ENCODE measurements at regions not wholly inside any gene's neighbourhood (a gene's known extent, or its start where the extent isn't known, plus 50 kb on each side); places are given as distances from the start of the nearest gene placed in this dataset.

- H3K79me2 ChIP-seq (ENCODE audit: insufficient read depth, low read depth) = no peaks in the 10 kb centered on the region
- no peaks in the 10 kb centered on the region for H3K4me1 ChIP-seq (ENCODE audit: low read depth, poor library complexity, severe bottlenecking)
- H3K4me3 ChIP-seq (IDR thresholded peaks at IDR 0.05; ENCODE audit: insufficient read depth, low read depth, low read length) = no peak overlapping the region
- TF ChIP-seq CTCF (conservative IDR thresholded peaks at IDR 0.05; ENCODE audit: low read depth, low read length) = no peak
- no peak overlapping the region for H3K4me2 ChIP-seq
- no peak overlapping the region for H2AFZ ChIP-seq (ENCODE audit: low read depth)
- H3K27me3 ChIP-seq (ENCODE audit: insufficient read depth, low read depth) = no peaks in the 10 kb centered on the region
- H3K27ac ChIP-seq = no peak overlapping the region
- H3K36me3 ChIP-seq (ENCODE audit: insufficient read depth) = no peaks in the 10 kb centered on the region
- no peak overlapping the region for H3K9ac ChIP-seq
- H4K20me1 ChIP-seq (ENCODE audit: insufficient read depth) = no peaks in the 10 kb centered on the region
Measured at GRCh38 chr3:164235289-164236028, 842.8 kb downstream of the SI start.

- no peak overlapping the region for H3K4me3 ChIP-seq (IDR thresholded peaks at IDR 0.05; ENCODE audit: insufficient read depth, low read depth, low read length)
- no peaks in the 10 kb centered on the region for H4K20me1 ChIP-seq (ENCODE audit: insufficient read depth)
- no peaks in the 10 kb centered on the region for H3K27me3 ChIP-seq (ENCODE audit: insufficient read depth, low read depth)
- no peaks in the 10 kb centered on the region for H3K79me2 ChIP-seq (ENCODE audit: insufficient read depth, low read depth)
- no peak overlapping the region for H3K4me2 ChIP-seq
- no peak overlapping the region for H3K9ac ChIP-seq
- no peaks in the 10 kb centered on the region for H3K36me3 ChIP-seq (ENCODE audit: insufficient read depth)
- no peak for TF ChIP-seq CTCF (conservative IDR thresholded peaks at IDR 0.05; ENCODE audit: low read depth, low read length)
- H3K27ac ChIP-seq = no peak overlapping the region
- no peak overlapping the region for H2AFZ ChIP-seq (ENCODE audit: low read depth)
- H3K4me1 ChIP-seq (ENCODE audit: low read depth, poor library complexity, severe bottlenecking) = no peaks in the 10 kb centered on the region
Measured at GRCh38 chr3:164233951-164234350, 844.3 kb downstream of the SI start.

GRCh38 chr3:164231718-164232117 lies 846.6 kb downstream of the SI start:
- H4K20me1 ChIP-seq (ENCODE audit: insufficient read depth) = no peaks in the 10 kb centered on the region
- no peak overlapping the region for H2AFZ ChIP-seq (ENCODE audit: low read depth)
- no peak overlapping the region for H3K4me2 ChIP-seq
- H3K79me2 ChIP-seq (ENCODE audit: insufficient read depth, low read depth) = no peaks in the 10 kb centered on the region
- no peaks in the 10 kb centered on the region for H3K4me1 ChIP-seq (ENCODE audit: low read depth, poor library complexity, severe bottlenecking)
- H3K4me3 ChIP-seq (IDR thresholded peaks at IDR 0.05; ENCODE audit: insufficient read depth, low read depth, low read length) = no peak overlapping the region
- H3K9ac ChIP-seq = no peak overlapping the region
- no peak overlapping the region for H3K27ac ChIP-seq
- H3K36me3 ChIP-seq (ENCODE audit: insufficient read depth) = no peaks in the 10 kb centered on the region
- no peaks in the 10 kb centered on the region for H3K27me3 ChIP-seq (ENCODE audit: insufficient read depth, low read depth)
- no peak for TF ChIP-seq CTCF (conservative IDR thresholded peaks at IDR 0.05; ENCODE audit: low read depth, low read length)

GRCh38 chr3:164230385-164231094 lies 847.8 kb downstream of the SI start:
- H3K4me3 ChIP-seq (IDR thresholded peaks at IDR 0.05; ENCODE audit: insufficient read depth, low read depth, low read length) = no peak overlapping the region
- H3K27me3 ChIP-seq (ENCODE audit: insufficient read depth, low read depth) = no peaks in the 10 kb centered on the region
- no peaks in the 10 kb centered on the region for H3K36me3 ChIP-seq (ENCODE audit: insufficient read depth)
- H3K4me1 ChIP-seq (ENCODE audit: low read depth, poor library complexity, severe bottlenecking) = no peaks in the 10 kb centered on the region
- H4K20me1 ChIP-seq (ENCODE audit: insufficient read depth) = no peaks in the 10 kb centered on the region
- H3K4me2 ChIP-seq = no peak overlapping the region
- H2AFZ ChIP-seq (ENCODE audit: low read depth) = no peak overlapping the region
- H3K27ac ChIP-seq = no peak overlapping the region
- no peak overlapping the region for H3K9ac ChIP-seq
- no peak for TF ChIP-seq CTCF (conservative IDR thresholded peaks at IDR 0.05; ENCODE audit: low read depth, low read length)
- H3K79me2 ChIP-seq (ENCODE audit: insufficient read depth, low read depth) = no peaks in the 10 kb centered on the region

All from KMS-11 (cell line).